GM21390 (cell line): ENCODE measurements at regions not wholly inside any gene's neighbourhood (a gene's known extent, or its start where the extent isn't known, plus 50 kb on each side); places are given as distances from the start of the nearest gene placed in this dataset.

Experiments used
- ATAC-seq: cut with Tn5 transposase; IDR thresholded peaks from one replicate; pipeline ENCODE4 v1.9.1; 2021; ENCODE audit not compliant: unreplicated experiment

DNA sequence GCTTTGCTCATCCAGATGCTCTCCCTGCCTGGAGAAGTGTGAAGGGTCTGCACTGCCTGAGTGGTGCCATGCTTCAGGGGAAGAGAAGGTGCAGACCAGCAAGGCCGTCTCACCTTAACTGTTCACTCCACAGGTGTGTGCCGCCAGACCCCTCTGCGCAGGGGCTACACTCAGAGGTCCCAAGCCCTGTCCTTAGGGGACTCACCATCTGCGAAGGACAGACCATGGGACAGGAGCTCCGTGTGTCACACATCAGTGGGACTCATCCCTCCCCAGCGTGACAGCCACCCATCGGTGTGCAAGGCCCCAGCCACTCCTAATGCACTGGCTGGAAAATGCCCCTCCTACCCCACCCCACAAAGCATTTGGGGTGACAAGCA is 142.9 kb downstream of the OLFM1 start:
- no peak for ATAC-seq

- ATAC-seq = no peak
Observed at GRCh38 chr9:135230817-135231520, 143.5 kb downstream of the OLFM1 start.

DNA sequence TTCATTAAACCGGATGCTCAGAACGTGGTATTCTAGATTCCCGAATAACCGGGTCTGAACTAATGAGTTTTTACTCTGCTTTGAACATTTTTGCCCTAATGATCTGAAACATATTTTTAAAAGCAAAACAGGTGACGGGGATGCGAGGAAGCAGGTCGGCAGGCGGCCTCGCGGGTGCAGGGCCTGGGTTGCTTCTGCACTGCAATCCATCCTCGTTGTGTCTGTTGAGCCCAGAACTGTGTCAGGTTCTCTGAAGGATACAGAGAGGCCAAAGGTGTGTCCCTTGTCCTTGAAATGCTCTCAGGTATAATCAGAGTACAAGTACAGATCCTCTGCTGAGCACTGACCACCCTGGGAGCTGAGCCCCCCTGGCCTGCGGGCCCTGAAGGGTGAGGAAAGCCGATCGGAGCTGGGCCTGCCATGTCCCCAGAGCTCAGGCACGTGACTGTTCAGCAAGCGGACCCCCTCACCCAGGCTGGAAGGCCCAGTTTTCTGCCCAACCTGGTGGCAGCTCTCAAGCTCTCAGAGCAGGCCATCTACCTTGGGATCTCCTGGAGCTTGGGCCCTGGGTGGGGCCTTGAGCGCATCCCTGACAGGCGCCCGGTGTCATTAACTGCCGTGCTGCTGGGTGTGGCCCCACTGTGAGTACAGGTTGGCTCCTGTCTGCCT is 151.8 kb downstream of the OLFM1 start:
- no peak for ATAC-seq

GRCh38 chr9:135239769-135240141 is 152.3 kb downstream of the OLFM1 start:
- ATAC-seq = no peak

DNA sequence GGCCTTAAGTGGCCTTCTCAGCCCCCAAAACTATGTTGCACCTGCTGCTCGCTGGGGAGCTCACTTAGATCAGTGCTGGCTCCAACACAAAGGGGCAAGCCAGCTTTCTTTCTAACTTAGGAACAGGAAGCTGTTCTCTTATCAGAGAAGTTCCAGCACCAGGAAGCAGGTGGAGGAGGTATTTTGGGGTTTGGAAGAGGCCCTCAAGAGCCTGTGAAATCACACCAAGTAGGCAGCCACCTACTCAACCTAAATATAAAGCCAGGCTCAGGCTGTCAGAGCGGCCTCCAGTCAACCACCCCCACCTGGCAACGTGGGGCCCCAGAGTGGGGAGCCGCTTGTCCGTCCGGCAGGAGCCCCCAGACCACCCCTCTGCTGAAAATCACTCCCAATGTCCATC is 152.8 kb downstream of the OLFM1 start:
- ATAC-seq = no peak

DNA sequence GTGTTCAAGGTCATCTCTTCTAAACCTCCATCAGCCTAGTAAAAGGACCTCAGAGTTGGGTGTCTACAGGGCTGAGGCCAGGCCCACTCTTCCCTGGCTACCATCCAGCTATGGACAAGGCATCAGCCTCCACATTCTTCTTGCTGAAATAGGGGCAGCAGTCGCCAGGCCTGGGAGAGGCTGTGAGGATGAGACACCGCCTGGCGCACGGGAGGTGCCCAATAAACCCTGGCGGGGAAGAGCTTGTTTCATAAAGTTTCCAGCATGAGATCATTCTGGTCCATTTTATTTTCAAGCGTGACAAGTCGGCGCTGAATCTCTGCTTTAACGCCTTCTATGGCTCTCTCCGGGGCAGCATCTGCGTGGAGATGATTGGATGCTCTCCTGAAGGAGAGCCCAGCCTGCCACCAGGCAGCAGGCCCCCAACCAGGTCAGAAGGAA is 153.4 kb downstream of the OLFM1 start:
- no peak for ATAC-seq

- no peak for ATAC-seq
Observed at GRCh38 chr9:135241381-135242048, 154.0 kb downstream of the OLFM1 start.

GRCh38 chr9:135242049-135242396 is 154.6 kb downstream of the OLFM1 start:
- ATAC-seq = no peak

- ATAC-seq = no peak
Observed at GRCh38 chr9:135242406-135242805, 154.9 kb downstream of the OLFM1 start.

GRCh38 chr9:135243201-135244190 is 156.0 kb downstream of the OLFM1 start:
- no peak for ATAC-seq

GRCh38 chr9:135244271-135245221 is 157.1 kb downstream of the OLFM1 start:
- no peak for ATAC-seq

DNA sequence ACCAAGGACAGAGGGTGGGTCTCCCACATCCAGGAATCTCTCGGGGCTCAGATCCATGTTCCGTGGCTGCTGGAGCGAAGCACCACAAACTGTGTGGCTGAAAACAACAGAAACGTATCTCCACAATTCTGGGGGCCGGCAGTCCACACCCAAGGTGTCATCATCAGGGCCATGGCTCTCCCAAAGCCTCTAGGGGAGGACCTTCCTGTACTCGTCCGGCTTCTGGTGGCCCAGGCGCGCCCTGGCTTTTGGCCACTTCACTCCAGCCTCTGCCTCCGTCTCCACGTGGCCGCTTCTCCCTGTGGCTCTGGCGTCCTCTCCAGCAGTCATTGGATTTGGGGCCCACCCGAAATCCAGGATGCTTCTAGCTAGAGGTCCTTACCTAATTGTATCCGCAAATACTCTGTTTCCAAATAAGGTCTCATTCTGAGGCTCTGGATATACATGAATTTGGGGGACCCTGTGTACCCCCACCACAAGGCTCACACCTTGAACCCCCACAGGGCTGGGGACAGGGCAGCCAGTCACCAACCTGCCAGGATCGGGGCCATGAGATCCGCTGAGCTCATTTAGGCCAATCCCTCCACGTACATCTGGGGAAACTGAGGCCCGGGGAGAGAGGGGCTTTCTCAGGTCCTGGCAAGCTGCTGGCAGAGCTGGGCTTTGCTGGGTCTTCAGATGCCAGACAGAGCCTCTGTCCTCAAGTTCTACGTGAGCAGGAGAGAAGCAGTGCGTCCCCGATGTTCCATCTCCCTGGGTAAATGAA is 158.2 kb downstream of the OLFM1 start:
- no peak for ATAC-seq

GRCh38 chr9:135246248-135247205 is 159.1 kb downstream of the OLFM1 start:
- no peak for ATAC-seq

DNA sequence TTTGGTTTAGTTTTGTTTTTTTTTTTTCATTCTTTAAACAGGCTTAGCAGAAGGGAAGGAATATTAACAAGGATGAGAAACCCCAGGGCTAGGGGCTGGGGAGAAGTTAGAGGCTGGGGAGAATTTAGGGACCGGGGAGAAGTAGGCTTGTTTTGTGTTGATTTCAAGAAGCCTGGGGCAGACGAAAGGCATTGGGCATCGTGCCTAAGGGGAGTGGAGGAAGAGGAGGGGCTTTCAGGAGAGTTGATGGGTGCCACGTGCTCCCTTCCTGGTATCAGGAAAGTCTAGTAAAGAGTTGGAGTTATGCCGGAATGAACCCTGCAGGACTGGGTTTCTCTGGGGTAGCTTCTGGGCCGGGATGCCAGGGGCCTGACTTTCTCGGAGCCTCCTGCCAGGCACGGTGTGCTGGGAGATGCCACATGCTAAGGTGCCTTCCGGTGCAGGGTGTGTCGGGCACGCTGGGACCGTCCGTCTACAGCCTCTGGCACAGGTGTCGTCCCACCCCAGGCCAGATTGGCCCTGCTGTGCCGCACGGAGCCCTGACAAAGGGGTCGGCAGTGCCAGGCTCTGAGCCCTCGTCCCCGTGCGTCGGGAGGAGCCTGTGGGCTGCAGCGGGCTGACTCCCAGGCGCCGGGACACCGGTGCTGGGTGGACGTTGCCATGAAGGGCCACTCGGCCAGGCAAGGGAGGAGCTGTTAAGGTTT is 159.9 kb downstream of the OLFM1 start:
- ATAC-seq = no peak

DNA sequence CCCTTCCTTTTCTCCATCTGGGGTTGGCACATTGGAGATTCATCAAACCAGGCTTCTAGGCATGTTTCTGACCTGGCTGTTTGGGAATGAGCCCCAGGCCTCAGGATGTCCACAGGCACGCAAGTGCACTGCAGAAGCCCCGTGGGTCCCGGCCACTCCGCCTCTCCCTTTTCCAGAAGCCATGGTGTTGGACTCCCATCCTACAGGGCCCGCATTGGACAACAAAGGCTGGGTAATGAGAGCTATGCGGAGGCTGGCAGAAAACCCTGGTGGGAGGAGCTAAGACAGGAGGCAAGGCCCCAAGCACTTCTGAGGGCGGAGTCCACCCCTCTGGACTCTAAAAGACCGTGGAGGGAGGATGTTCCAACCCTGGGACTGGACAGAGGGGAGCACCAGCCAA is 160.6 kb downstream of the OLFM1 start:
- ATAC-seq = no peak

- ATAC-seq = no peak
Observed at GRCh38 chr9:135248721-135249120, 161.3 kb downstream of the OLFM1 start.

DNA sequence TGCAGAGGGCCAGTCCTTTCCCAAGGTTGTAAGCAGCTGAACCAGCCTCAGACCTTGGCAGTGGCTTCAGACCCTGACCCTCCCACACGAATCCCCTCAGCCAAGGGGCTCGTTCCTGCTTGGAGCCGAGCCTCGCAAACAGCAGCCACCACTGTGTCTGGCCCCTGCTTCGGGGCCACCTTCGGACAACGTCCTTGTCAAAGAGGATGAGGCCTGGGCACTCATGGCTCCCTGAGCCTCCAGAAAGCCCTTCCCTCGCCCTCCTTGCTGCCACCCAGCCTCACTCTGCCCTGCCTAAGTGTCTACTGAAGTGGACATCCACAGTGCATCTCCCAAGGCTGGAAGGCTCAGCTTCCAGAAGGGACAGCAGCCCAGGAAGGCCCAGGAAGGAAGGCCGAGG is 161.7 kb downstream of the OLFM1 start:
- ATAC-seq = no peak

DNA sequence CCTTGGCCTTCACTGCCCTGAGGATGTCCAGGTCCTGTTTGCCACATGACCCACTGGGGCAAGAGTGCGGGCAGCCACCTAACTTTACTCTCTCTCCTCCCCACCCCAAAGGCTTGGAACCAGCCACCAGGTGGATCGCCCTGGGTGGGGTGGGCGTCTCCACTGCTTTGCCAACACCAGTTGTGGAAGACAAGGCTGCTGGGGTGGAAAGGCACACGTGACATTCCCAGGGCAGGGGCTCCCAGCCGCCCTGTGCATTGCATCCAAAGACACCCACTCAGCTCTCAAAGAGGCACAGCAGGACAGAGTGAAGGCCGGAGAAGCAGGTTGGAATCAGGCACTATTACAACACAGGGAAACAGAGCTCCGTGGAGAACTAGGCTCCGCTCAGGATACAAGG is 162.2 kb downstream of the OLFM1 start:
- no peak for ATAC-seq
